K562 (cell line): ENCODE measurements at regions not wholly inside any gene's neighbourhood (a gene's known extent, or its start where the extent isn't known, plus 50 kb on each side); places are given as distances from the start of the nearest gene placed in this dataset.

Experiments
- ATAC-seq: fragments of 200-7000 bp; cut with Tn5 transposase; 3 replicates; pipeline ENCODE4 v1.9.1; 2020; ENCODE audit warnings: moderate library complexity
- BruUV-seq: library from RNA; stranded (reverse); fragments of 400-500 nt; replicated peaks from 2 replicates; lab custom pipeline; 2021; lab: Mats Ljungman, UMichigan
- CTCF ChIA-PET: fragments of 300-600 bp; formaldehyde crosslinking; extraction: SDS; loops from one replicate; lab custom pipeline; 2021; ENCODE audit warnings: low intra/inter-chr PET ratio; lab: Yijun Ruan, JAX
- POLR2A ChIA-PET: fragments of 300-600, 350-650 bp; sonication (Branson Sonifier 250); formaldehyde crosslinking; extraction: SDS; loops from one replicate; lab custom pipeline; 2021; ENCODE audit warnings: antibody characterized with exemption, inconsistent platforms; lab: Yijun Ruan, JAX
- DNase-seq, 4 experiments: peaks; one replicate each; pipeline versions ENCODE4 v3.0.0 to v3.0.0-alpha.2; 2011 to 2018; ENCODE audit warnings: low spot score in 3 of 4, mixed read lengths in 3 of 4; ENCODE audit errors: extremely low read depth in 1 of 4
- FAIRE-seq: peaks from 2 replicates; lab custom pipeline; 2011; peaks lifted over from hg19 to GRCh38; lab: Jason Lieb, UNC
- H2AFZ ChIP-seq: 2 replicates; pipeline ENCODE4 v1.6.0; 2011; ENCODE audit warnings: low read depth, low read length, control low read depth, inconsistent platforms
- H3K27ac ChIP-seq: fragments of 200-600 bp; 3 replicates; pipeline ENCODE4 v1.8.0; 2011; ENCODE audit warnings: low read depth, mild to moderate bottlenecking, control low read depth, inconsistent platforms, low read length, moderate library complexity, mixed read lengths; ENCODE audit errors: extremely low read depth
- H3K27me3 ChIP-seq, 2 experiments: fragments of 300-600 bp in 1 of 2; 2 replicates in 1 of 2; 3 replicates in 1 of 2; pipeline versions ENCODE4 v1.6.0 to v1.8.0; 2011; ENCODE audit warnings: inconsistent platforms in 2 of 2, low read length in 2 of 2, mild to moderate bottlenecking in 1 of 2, mixed read lengths in 1 of 2, moderate library complexity in 1 of 2; ENCODE audit not compliant: control insufficient read depth in 2 of 2, insufficient read depth in 2 of 2
- H3K36me3 ChIP-seq: fragments of 300-600 bp; 3 replicates; pipeline ENCODE4 v1.8.0; 2011; ENCODE audit warnings: mild to moderate bottlenecking, low read length, inconsistent platforms; ENCODE audit not compliant: control insufficient read depth, insufficient read depth
- H3K4me1 ChIP-seq, 2 experiments: fragments of 200-600 bp in 1 of 2; replicated peaks in 1 of 2; 2 replicates in 1 of 2; 3 replicates in 1 of 2; pipeline versions ENCODE4 v1.5.1 to v1.8.0; 2011; ENCODE audit warnings: inconsistent platforms in 2 of 2, low read length in 2 of 2, mild to moderate bottlenecking in 1 of 2, mixed read lengths in 1 of 2, moderate library complexity in 1 of 2; ENCODE audit not compliant: control insufficient read depth in 2 of 2, insufficient read depth in 2 of 2
- H3K4me2 ChIP-seq: 2 replicates; pipeline ENCODE4 v1.6.1; 2011; ENCODE audit warnings: low read length, control low read depth, inconsistent platforms, mixed read lengths; ENCODE audit not compliant: insufficient read depth
- H3K4me3 ChIP-seq: fragments of 200-600 bp; sonication (generic), shearing (Covaris generic); 2 replicates; pipeline ENCODE4 v1.5.1; 2016; ENCODE audit warnings: control low read depth, inconsistent platforms
- H3K79me2 ChIP-seq: fragments of 200-600 bp; 3 replicates; pipeline ENCODE4 v1.8.0; 2011; ENCODE audit warnings: low read length, inconsistent platforms; ENCODE audit not compliant: control insufficient read depth, insufficient read depth
- H3K9ac ChIP-seq, 2 experiments: 2 replicates each; pipeline versions ENCODE4 v1.6.0 to v1.6.1; 2011; ENCODE audit warnings: low read depth in 2 of 2, low read length in 2 of 2, control low read depth in 1 of 2, inconsistent platforms in 1 of 2, mild to moderate bottlenecking in 1 of 2, mixed read lengths in 1 of 2; ENCODE audit not compliant: insufficient read depth in 1 of 2
- H3K9me1 ChIP-seq: one replicate; pipeline ENCODE4 v1.6.0; 2011; ENCODE audit warnings: inconsistent platforms, mild to moderate bottlenecking, low read length, moderate library complexity; ENCODE audit not compliant: control insufficient read depth, insufficient read depth
- H3K9me3 ChIP-seq: replicated peaks from 2 replicates; pipeline ENCODE4 v1.5.1; 2011; ENCODE audit warnings: low read depth, low read length, inconsistent platforms; ENCODE audit not compliant: control insufficient read depth, insufficient read depth
- H4K20me1 ChIP-seq: replicated peaks from 2 replicates; pipeline ENCODE4 v1.6.1; 2011; ENCODE audit warnings: low read length, inconsistent platforms, mixed read lengths; ENCODE audit not compliant: control insufficient read depth, insufficient read depth
- ADNP ChIP-seq: fragments of 200-800 bp; sonication (Bioruptor generic); IDR thresholded peaks from 2 replicates; pipeline ENCODE4 v1.6.1; 2016; ENCODE audit warnings: missing genetic modification characterization, missing compliant biosample characterization
- BCOR ChIP-seq: fragments of 450-650 bp; IDR thresholded peaks from 2 replicates; pipeline ENCODE4 v1.6.1; 2016
- LARP7 ChIP-seq: fragments of 450-650 bp; IDR thresholded peaks from 2 replicates; pipeline ENCODE4 v1.6.1; 2016
- MCM3 ChIP-seq: fragments of 450-650 bp; IDR thresholded peaks from 2 replicates; pipeline ENCODE4 v1.6.1; 2016
- NFYB ChIP-seq: IDR thresholded peaks from 2 replicates; pipeline ENCODE4 v1.6.1; 2011; ENCODE audit warnings: mild to moderate bottlenecking, moderate library complexity; ENCODE audit not compliant: insufficient read length; ENCODE audit errors: extremely low read depth
- RAD51 ChIP-seq: fragments of 450-650 bp; IDR thresholded peaks from 2 replicates; pipeline ENCODE4 v1.7.1; 2016; ENCODE audit warnings: low read depth, mild to moderate bottlenecking, borderline replicate concordance
- TRIM28 ChIP-seq: fragments of 450-650 bp; IDR thresholded peaks from 2 replicates; pipeline ENCODE4 v1.6.1; 2017
- ZNF174 ChIP-seq: fragments of 250-450 bp; sonication (Bioruptor Pico); IDR thresholded peaks from 2 replicates; pipeline ENCODE4 v1.4.0; 2020; ENCODE audit warnings: mild to moderate bottlenecking
- ZNF24 ChIP-seq: fragments of 450-650 bp; IDR thresholded peaks from 2 replicates; pipeline ENCODE4 v1.6.1; 2016
- ZNF444 ChIP-seq: fragments of 250-450 bp; sonication (Bioruptor Pico); IDR thresholded peaks from 2 replicates; pipeline ENCODE4 v1.4.0; 2020; ENCODE audit warnings: mild to moderate bottlenecking, moderate library complexity
- ZNF586 ChIP-seq: fragments of 450-650 bp; formaldehyde crosslinking; conservative IDR thresholded peaks from 2 replicates; pipeline ENCODE4 v1.4.0; 2020; ENCODE audit warnings: mild to moderate bottlenecking, moderate library complexity
- WGBS: fragments of 100-300 bp; shearing (Covaris generic); methylation state at CpG from one replicate; pipeline ENCODE4 v1.1.6; 2016; ENCODE audit warnings: low coverage, mixed read lengths; ENCODE audit not compliant: insufficient coverage; ENCODE audit errors: missing lambda C conversion rate; 5-methylcytosine and 5-hydroxymethylcytosine counted together
- in situ Hi-C: fragments of 300-500 bp; cut with MboI; formaldehyde crosslinking; loops from 4 replicates; pipeline ENCODE4 v1.15.0; 2018; ENCODE audit warnings: inconsistent platforms, mixed read lengths
- intact Hi-C: fragments of 100-400 bp; cut with micrococcal nuclease; formaldehyde crosslinking; loops from 2 replicates; pipeline ENCODE4 v1.14.2; 2022
- TF ChIP-seq, protein P1 (sequence below): fragments of 250-450 bp; sonication (Bioruptor Pico); IDR thresholded peaks from 2 replicates; pipeline ENCODE4 v1.8.0; 2021; ENCODE audit warnings: moderate library complexity, mild to moderate bottlenecking, inconsistent platforms

DNA sequence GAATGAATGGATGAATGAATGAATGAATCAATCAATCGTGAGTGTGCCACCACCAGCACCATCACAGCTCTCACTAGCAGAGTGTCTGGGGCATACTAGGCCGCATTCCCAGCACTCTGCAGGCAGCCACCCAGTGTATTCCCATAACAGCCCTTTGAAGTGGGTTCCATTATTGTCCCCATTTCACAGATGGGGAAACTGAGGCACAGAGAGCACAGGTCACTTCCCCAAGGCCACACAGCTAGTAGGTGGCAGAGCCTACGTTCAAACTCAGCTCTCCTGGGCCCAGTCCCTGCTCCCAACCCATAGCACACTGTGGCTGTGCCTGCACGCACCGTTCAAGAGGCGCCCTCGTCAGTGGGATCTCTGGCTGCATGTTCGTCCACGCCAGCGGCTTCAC, 88.1 kb downstream of the RFLNA start:
- Histone ChIP-seq H3K4me1 (peaks cover 0 to 29% of the 10 kb centered on the region in 2 experiments; a peak in 1 of 5 replicates), H3K36me3 (peaks cover 42% of the 10 kb centered on the region; the same call in 1 of the 3 replicates), H2AFZ (no peak overlapping the region), H3K4me2 (no peak overlapping the region), H3K9ac (no peak overlapping the region), H3K27me3 (no peaks in the 10 kb centered on the region), H3K4me3 (no peak overlapping the region), H4K20me1 (peaks cover 5% of the 10 kb centered on the region; the same call in 1 of the 2 replicates), H3K27ac (no peak overlapping the region), H3K9me1 (no peaks in the 10 kb centered on the region), H3K79me2 (no peaks in the 10 kb centered on the region), H3K9me3 (no peaks in the 10 kb centered on the region)
- WGBS: 93% methylated on average over 10 of the region's 10 CpGs
- ATAC-seq (no peak), FAIRE-seq (no peak), DNase-seq (no peak)
- no TSS peak for BruUV-seq
- TF ChIP-seq LARP7 (no peak), BCOR (peak; percentile 79; the same call in 1 of the 2 replicates), MCM3 (no peak), ZNF174 (CRISPR knock-in tag) (no peak), ADNP (peak; percentile 85; the same call in 1 of the 2 replicates), NFYB (no peak), RAD51 (no peak), ZNF24 (peak; percentile 86), ZNF586 (CRISPR knock-in tag) (no peak), TRIM28 (no peak), ZNF444 (no peak)
- TF ChIP-seq, protein P1, sequence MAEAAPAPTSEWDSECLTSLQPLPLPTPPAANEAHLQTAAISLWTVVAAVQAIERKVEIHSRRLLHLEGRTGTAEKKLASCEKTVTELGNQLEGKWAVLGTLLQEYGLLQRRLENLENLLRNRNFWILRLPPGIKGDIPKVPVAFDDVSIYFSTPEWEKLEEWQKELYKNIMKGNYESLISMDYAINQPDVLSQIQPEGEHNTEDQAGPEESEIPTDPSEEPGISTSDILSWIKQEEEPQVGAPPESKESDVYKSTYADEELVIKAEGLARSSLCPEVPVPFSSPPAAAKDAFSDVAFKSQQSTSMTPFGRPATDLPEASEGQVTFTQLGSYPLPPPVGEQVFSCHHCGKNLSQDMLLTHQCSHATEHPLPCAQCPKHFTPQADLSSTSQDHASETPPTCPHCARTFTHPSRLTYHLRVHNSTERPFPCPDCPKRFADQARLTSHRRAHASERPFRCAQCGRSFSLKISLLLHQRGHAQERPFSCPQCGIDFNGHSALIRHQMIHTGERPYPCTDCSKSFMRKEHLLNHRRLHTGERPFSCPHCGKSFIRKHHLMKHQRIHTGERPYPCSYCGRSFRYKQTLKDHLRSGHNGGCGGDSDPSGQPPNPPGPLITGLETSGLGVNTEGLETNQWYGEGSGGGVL (CRISPR knock-in tag): no peak
- POLR2A ChIA-PET: no interaction called here
- in situ Hi-C loops (no loop called here), intact Hi-C loops (no loop called here)
- CTCF ChIA-PET: no interaction called here
